ENCODE measurements at regions not wholly inside any gene's neighbourhood (a gene's known extent, or its start where the extent isn't known, plus 50 kb on each side); places are given as distances from the start of the nearest gene placed in this dataset.

GRCh38 chr2:88809216-88809615 is 117.7 kb downstream of the RPIA start:
- TF ChIP-seq TSHZ2 (CRISPR knock-in tag; IDR thresholded peaks at IDR 0.05) = no peak
- no peak for TF ChIP-seq TCF4 (CRISPR knock-in tag; IDR thresholded peaks at IDR 0.05; ENCODE audit: borderline replicate concordance)
- TF ChIP-seq GLIS3 (CRISPR knock-in tag; IDR thresholded peaks at IDR 0.05) = no peak
- TF ChIP-seq CSRNP3 (CRISPR knock-in tag; IDR thresholded peaks at IDR 0.05) = no peak
- no peak for TF ChIP-seq PPARA (CRISPR knock-in tag; IDR thresholded peaks at IDR 0.05; ENCODE audit: borderline replicate concordance)
- TF ChIP-seq ZFP30 (CRISPR knock-in tag; IDR thresholded peaks at IDR 0.05) = no peak
- TF ChIP-seq OSR1 (CRISPR knock-in tag; IDR thresholded peaks at IDR 0.05) = no peak
- TF ChIP-seq ZNF565 (CRISPR knock-in tag; conservative IDR thresholded peaks at IDR 0.05; ENCODE audit: low read depth) = no peak
- no peak for TF ChIP-seq PATZ1 (CRISPR knock-in tag; IDR thresholded peaks at IDR 0.05; ENCODE audit: borderline replicate concordance)
- no peak for TF ChIP-seq ZC3H10 (CRISPR knock-in tag; IDR thresholded peaks at IDR 0.05)
